ENCODE measurements at regions not wholly inside any gene's neighbourhood (a gene's known extent, or its start where the extent isn't known, plus 50 kb on each side); places are given as distances from the start of the nearest gene placed in this dataset.
"Not testable (repeated sequence)": the region's sequence is repeated elsewhere in the genome, so short reads cannot be mapped to it uniquely, and the experiment has no call there.

DNA sequence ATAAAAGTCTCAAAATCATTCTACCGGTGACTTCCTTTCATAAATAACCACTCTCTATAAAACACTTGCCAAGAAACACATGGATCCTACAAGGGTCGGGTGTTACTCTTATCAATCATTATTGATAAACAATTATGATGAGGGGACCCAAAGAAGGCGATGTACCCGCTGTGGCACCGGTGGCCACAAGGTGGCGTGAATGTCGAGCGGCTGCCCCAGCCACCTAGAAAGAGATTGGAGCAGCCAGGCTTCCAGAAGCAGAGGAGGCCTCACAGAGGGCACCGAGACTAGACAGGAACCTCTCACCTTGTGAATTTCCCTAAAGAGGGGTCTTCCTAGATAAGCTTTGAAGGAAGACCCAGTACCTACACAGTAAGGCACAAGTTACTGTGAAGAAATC lies 80.5 kb upstream of the GOLGA6L6 start:
- DNase-seq: not testable (repeated sequence)

DNA sequence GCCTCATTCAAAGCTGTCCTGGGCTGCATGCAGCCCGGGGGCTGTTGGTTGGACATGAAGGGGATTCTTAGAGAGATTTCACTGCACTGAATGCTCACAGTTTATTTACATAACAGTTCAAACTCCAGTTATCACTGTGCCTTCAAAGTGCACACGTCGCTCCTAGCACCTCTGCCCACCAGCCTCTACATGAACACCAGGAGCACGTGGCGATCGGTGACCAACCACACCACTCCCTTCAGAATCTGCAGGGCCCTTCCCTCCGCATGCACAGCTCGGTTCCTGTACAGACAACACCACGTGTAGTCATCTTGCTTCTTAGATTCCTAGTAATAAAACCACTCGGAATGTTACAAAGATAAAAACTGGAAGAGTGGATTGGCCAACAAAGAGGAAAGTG lies 72.9 kb upstream of the GOLGA6L6 start:
- DNase-seq: not testable (repeated sequence)

DNA sequence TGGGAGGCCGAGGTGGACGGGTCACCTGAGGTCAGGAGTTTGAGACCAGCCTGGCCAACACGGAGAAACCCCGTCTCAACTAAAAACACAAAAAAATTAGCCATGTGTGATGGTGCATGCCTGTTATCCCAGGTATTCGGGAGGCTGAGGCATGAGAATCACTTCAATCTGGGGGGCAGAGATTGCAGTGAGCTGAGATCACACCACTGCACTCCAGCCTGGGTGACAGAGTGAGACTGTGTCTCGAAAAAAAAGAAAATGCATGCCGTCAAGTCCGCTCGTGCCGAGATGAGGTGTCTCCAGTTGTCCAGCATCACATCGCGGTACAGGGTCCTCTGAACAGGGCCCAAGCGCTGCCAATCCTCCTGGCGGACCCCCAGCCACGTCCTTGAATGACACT lies 71.2 kb upstream of the GOLGA6L6 start:
- not testable (repeated sequence) for DNase-seq

GRCh38 chr15:20612356-20612755 lies 70.8 kb upstream of the GOLGA6L6 start:
- DNase-seq: not testable (repeated sequence)

- DNase-seq: not testable (repeated sequence)
Observed at GRCh38 chr15:20611667-20612290, 70.2 kb upstream of the GOLGA6L6 start.

GRCh38 chr15:20608179-20608578 lies 66.6 kb upstream of the GOLGA6L6 start:
- not testable (repeated sequence) for DNase-seq

DNA sequence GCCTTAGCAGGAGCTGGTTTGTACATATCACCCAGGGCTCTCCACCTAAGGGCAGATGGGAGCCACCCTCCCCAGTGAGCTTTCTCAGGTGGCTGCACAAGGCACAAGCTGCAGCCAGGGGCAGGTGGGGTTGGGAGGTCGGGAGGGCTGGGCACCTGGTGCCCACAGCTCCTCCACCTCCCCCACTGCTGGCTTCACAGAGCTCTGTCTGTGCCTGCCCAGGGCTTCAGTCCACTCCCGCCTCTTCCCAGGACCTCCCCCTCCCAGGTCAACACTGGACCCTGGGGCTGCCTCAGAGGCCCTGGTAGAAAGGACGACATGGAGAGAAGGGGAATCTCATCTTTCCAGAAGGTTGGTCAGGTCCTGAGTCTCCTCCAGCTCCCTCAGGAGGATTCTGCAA lies 55.6 kb upstream of the GOLGA6L6 start:
- DNase-seq: not testable (repeated sequence)

DNA sequence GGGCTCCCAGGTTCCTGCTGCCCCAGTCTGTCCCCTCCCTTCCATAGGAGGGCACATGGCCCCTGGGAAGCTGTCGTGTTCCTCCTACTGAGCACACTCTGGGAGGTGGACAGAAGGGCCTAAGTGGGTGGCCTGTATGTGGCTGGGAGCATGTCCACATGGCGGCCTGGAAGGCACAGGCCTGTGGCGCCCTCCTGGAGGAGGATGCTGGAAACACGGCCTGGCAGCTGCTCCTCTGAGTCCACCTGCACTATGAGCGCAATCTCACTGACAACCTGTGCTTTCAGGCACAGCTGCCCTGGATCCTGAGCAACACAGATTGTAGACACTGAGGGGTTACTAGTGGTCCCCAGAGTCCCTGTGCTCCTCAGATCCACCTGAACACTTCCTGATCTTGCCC lies 52.6 kb upstream of the GOLGA6L6 start:
- DNase-seq: not testable (repeated sequence)

GRCh38 chr15:20591936-20592335 lies 50.3 kb upstream of the GOLGA6L6 start:
- not testable (repeated sequence) for DNase-seq

Measured in CD4-positive, alpha-beta T cell treated with Interleukin-10 for 1 hour (primary cell).